Ecto neural progenitor cell (in vitro differentiated cells): ENCODE measurements at regions not wholly inside any gene's neighbourhood (a gene's known extent, or its start where the extent isn't known, plus 50 kb on each side); places are given as distances from the start of the nearest gene placed in this dataset.
A peak's percentile ranks its signal among the peaks of the same experiment; 100 is the strongest.

Source experiments
- DNase-seq: peaks from one replicate; pipeline ENCODE4 v3.0.0-alpha.2; 2018; ENCODE audit warnings: low spot score

- DNase-seq: no peak
Measured at GRCh38 chr16:79713609-79714309, 113.2 kb upstream of the MAF start.

DNA sequence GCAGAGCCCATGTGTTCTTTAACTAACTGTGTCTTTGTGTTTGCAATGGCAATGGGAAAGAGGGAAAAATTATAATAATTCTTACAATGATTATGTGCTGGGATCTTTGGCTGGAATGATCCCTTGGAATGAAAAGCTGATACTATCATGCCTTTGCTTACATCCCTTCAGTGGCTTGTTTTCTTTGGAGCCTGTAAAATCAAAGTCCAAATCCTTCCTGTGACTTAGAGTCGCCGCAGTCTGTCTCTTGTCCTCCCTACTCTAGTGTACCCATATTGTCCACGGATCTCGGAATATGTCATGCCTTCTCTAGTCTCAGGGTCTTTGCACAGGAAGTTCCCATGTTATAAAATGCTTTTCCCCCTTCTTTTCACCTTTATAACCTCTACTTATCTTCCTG, 111.7 kb upstream of the MAF start:
- no peak for DNase-seq

- no peak for DNase-seq
Measured at GRCh38 chr16:79707876-79708275, 107.3 kb upstream of the MAF start.

- no peak for DNase-seq
Measured at GRCh38 chr16:79703066-79703465, 102.5 kb upstream of the MAF start.

DNA sequence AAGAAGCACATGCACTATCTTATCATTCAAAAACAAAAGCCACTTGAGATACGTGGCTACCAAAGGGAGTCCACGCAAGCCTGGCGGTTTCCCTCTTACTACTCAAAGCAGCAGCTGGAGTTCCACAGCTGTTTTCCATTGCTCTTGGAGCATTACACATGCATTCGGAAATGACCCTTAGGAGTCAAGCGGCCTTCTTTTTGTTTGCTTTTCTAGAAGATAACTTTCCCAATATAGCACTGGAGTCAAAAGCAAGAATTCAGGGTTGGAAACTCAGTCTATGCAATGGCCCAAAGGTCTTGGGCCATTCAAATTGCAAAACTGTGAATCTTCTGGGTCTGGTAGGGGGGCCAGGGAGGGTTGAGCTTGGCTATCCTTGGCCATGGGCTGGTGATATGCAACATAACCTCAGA, 97.8 kb upstream of the MAF start:
- DNase-seq: no peak

DNA sequence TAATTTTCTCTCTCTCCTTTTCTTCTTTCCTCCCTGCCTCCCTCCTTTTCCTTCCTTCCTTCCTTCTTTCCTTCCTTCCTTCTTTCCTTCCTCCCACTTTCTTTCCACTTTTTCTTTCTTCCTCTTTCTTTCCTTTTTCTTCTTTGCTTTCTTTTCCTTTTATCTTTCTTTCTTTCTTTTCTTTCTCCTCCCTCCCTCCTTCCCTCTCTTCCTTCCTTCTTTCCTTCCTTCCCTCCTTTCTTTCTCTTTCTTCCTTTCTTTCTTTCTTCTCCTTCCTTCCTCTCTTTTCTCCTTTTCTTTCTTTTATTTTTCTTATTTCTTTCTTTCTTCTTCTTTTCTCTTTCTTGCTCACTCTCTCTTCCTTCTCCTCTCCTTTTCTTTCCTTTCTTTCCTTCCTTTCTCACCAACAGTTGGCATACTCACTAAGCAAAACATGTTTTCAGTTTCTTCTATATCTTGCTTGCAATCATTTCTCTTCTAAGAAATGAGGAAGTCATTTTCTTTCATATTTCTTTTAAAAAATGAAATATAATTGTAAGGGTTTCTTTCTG, 97.1 kb upstream of the MAF start:
- DNase-seq: no peak

DNA sequence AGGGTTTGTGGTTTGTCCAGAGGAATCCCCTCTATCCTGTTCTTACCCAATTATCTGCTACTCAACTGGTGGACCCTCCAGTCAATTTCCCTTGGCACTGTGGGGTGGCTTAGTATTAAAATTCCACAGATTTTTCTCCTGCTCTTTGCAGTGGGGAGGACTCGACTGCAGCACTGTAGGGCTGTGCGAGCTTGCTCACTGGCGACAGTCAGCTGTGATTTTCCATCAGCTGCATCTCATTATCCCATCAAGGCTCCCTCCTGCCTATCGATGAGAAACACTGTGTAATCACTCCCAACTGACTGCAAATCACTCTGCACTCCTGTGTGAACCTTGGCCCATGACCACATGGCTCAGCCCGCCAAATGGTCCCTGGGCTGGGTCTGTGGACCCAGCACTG, 90.5 kb upstream of the MAF start:
- DNase-seq: no peak

DNA sequence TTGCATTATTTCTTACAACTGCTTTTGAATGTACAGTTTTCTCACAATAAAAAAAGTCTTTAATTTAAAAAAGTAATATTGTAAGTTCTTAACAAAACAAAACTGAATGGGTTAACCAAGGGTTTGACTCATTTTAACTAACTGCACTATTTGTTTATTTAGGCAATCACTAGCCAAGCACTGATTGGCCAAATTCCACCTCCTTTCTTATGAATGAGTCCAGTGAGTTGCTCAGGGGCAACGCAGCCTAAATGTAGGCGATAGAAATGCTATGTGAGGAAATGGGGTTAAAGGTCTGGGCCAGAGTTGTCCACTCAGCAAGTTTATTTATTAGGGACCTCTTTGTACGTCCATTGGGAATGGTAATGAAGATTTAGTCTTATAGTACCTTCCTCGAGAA, 89.6 kb upstream of the MAF start:
- no peak for DNase-seq

GRCh38 chr16:79687249-79688130, 87.0 kb upstream of the MAF start:
- no peak for DNase-seq

DNA sequence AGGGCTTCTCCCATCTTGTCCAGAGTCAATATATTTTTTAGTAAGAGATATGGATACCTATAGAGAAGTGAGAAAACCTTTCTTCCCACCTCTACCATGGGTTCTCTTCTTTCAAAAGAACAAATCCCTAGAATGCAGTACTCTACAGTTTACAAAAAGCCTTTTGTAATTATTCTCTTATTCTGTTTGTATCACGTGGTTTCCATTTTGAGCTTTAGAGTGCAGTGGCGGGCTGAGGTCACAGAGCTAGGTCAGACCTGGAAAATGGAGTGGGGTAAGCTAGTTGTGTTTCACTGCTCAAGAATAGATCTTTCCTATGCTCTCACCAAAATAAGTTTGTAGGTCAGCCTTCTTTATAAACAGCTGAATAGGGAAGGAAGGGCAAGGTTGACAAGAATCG, 85.3 kb upstream of the MAF start:
- no peak for DNase-seq

DNA sequence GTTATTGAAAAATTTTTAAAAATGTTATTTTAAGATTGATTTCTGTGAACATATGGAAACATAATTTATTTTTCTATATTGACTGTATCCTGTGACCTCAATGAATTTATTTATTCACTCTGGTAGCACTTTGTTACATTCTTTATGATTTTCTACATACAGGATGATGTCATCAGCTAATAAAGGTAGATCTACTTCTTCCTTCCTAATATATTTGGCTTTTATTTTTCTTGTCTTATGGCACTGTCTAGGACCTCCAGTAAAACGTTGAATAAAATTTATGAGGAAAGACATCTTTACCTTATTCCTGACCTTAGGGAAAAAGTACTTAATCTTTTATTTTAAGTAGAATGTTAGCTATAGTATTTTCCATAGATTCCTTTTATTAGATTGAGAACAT, 78.8 kb upstream of the MAF start:
- no peak for DNase-seq

DNA sequence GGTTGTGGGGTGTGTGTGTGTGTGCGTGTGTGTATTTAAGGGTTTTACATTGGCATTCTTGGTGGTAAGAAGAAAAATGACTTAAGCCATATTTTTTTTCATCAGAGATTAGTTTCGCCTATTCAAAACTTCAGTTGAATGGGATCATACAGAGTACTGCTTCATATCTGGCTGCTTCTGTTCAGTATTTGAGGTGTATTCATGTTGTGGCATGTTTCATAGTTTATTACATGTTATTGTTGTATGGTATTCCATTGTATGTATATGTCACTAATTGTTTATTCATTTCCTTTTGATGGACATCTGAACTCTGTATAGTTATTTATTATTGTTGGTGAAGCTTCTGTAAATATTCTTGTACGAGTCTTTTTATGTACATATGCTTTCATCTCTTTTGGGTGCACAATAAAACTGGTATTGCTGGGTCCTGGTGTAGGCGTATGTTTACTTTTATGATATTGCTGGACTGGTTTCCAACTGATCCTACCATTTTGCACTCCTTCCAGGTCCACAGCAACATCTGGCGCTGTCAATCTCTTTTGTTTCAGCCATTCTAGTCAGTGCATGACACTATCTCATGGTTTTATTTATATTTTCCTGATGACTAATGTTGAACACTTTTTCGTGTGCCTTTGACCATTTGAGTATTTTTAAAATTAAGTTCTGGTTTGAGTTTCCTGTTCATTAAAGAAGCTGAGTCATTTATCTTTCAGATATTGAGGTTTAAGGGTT, 77.4 kb upstream of the MAF start:
- no peak for DNase-seq

DNA sequence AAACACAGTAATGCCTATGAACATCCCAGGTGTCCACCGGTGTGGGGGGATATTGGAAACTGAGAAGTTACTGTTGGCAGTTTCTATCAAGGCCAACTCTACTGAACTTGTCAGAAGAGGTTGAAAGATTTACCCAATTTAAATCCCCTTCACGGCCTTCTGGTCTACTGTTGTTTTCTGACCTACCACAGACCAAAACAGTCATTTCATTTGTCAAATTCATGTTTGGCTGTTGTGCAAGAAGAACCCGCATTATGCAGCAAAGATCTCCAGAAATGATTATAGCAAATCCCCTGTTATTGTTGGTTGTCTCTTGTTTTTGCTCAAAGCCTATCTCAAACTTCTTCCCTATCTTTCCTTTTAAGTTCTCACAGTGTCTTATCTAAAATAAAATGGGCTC, 73.1 kb upstream of the MAF start:
- no peak for DNase-seq

DNA sequence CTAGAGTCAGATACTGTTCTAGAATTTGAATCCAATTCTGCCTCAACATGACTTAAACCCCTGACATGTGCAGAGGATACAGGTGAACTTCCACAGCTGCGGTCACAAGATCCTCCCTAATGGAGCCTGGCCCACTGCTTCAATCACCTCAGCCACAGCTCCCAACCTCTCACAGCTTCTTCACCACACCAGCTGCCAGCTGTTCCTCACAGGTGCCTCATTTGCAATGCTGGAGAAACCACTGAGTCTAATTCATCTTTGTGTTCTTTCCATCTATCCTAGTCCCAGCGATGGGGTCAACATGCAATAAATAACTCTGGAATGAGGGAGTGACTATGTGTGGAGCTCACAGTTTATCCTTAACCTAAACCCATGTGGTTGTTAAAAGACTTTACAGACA, 72.0 kb upstream of the MAF start:
- no peak for DNase-seq

DNA sequence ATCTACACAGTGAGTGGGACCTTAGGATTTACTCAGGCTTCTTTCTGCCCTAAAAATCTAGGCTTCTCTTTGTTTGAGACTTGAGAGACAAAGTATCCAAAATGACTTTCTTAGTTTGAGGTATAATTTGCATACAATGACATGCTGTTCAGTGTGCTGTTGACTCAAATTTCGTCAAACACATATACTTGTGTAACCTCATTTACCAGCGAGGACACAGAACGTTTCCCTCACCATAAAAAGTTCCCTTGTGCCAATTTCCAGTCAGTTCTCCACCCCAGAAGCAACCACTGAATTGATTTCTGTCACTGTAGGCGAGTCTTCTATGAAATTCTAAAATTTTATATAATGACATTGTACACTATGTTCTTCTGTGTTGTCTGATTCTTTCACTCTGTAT, 68.0 kb upstream of the MAF start:
- DNase-seq: no peak

GRCh38 chr16:79665970-79666369, 65.4 kb upstream of the MAF start:
- DNase-seq: no peak

GRCh38 chr16:79664407-79664806, 63.9 kb upstream of the MAF start:
- no peak for DNase-seq

DNA sequence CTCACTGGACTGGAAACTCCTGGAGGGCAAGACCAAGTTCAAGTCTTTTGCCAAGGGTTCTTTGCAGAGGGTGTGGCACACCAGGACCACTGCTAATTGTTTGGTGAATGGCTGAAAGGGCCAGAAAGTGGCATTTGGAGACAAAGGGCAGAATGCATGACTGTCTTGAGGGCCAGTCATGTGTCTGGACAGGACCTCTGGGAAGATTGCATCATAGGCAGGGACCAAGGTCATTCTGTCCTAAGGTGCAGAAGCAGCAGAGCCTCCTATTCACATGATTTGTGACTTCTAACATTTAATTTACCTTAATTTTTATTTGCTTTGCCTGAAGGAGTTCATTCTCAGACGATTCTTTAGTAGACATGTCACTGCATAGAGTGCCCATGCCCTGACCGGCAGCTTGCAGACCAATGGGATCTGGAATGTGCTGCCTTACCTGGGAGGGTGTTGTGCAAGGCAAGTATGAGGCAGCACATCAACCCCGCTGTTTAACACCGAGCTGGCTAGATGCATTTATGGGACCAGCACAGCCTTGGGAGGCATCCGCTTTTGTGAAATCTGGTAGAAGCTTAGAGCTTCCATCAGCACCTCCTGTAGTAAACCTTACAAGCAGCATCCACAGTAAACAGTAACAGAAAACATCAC, 62.3 kb upstream of the MAF start:
- DNase-seq: peak; percentile 19

- peak; percentile 3 for DNase-seq
Measured at GRCh38 chr16:79662122-79662521, 61.6 kb upstream of the MAF start.

DNA sequence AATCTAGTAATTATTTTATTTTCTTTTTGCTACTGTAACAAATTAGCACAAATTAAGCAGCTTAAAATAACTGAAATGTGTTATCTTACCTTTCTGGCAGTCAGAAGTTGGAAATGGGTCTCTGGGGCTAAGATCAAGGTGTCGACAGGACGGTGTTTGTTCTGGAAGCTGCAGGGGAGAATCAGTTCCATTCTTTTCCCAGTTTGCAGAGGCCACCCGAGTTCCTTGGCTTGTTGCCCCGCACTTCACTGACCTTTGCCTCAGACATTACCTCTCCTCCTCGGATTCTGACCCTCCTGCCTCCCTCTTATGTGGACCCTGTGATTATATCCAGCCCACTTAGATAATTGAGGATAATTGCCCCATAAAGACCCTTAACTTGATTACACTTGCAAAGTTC, 61.0 kb upstream of the MAF start:
- DNase-seq: no peak

- no peak for DNase-seq
Measured at GRCh38 chr16:79659344-79659743, 58.8 kb upstream of the MAF start.
